HEK293 (cell line): ENCODE measurements at regions not wholly inside any gene's neighbourhood (a gene's known extent, or its start where the extent isn't known, plus 50 kb on each side); places are given as distances from the start of the nearest gene placed in this dataset.

Experiments
- CTCF ChIA-PET: fragments of 350-600 bp; formaldehyde crosslinking; extraction: SDS; loops from one replicate; lab custom pipeline; 2021; ENCODE audit warnings: antibody characterized with exemption; lab: Yijun Ruan, JAX
- POLR2A ChIA-PET: fragments of 300-600 bp; formaldehyde crosslinking; extraction: SDS; loops from one replicate; lab custom pipeline; 2020; ENCODE audit warnings: antibody characterized with exemption, inconsistent platforms; lab: Yijun Ruan, JAX
- H3K27ac ChIP-seq: fragments of 200-500 bp; sonication (Bioruptor generic); 2 replicates; pipeline ENCODE4 v1.5.1; 2014; ENCODE audit warnings: low read depth, low read length, control low read depth, inconsistent platforms; ENCODE audit errors: extremely low read depth
- H3K36me3 ChIP-seq, 2 experiments: fragments of 200-500 bp in 1 of 2; sonication (Bioruptor generic) in 1 of 2; 1 replicate in 1 of 2; 2 replicates in 1 of 2; pipeline ENCODE4 v1.5.1; 2014 to 2017; ENCODE audit warnings: inconsistent platforms in 2 of 2, low read length in 2 of 2; ENCODE audit not compliant: control insufficient read depth in 2 of 2, insufficient read depth in 1 of 2
- H3K4me1 ChIP-seq: fragments of 200-500 bp; sonication (Bioruptor generic); 2 replicates; pipeline ENCODE4 v1.5.1; 2014; ENCODE audit warnings: mild to moderate bottlenecking, low read length, inconsistent platforms; ENCODE audit not compliant: control insufficient read depth, insufficient read depth
- H3K4me3 ChIP-seq: 2 replicates; pipeline ENCODE4 v1.5.1; 2011; ENCODE audit warnings: low read depth, mild to moderate bottlenecking, control low read depth, low read length, moderate library complexity
- H3K9me3 ChIP-seq: fragments of 200-500 bp; sonication (Bioruptor generic); 2 replicates; pipeline ENCODE4 v1.5.1; 2014; ENCODE audit warnings: low read depth, low read length, inconsistent platforms; ENCODE audit not compliant: control insufficient read depth, insufficient read depth
- HIC1 ChIP-seq: fragments of 450-650 bp; formaldehyde crosslinking; IDR thresholded peaks from 2 replicates; pipeline ENCODE4 v1.5.1; 2016; ENCODE audit warnings: missing biosample characterization, missing genetic modification characterization
- INSM2 ChIP-seq: fragments of 450-650 bp; formaldehyde crosslinking; IDR thresholded peaks from 2 replicates; pipeline ENCODE4 v1.5.1; 2016; ENCODE audit warnings: missing biosample characterization, missing genetic modification characterization
- KLF1 ChIP-seq: fragments of 450-650 bp; formaldehyde crosslinking; IDR thresholded peaks from 2 replicates; pipeline ENCODE4 v1.5.1; 2016; ENCODE audit warnings: missing biosample characterization, missing genetic modification characterization
- KLF8 ChIP-seq: fragments of 450-650 bp; formaldehyde crosslinking; IDR thresholded peaks from 2 replicates; pipeline ENCODE4 v1.5.1; 2016; ENCODE audit warnings: missing biosample characterization, missing genetic modification characterization
- PRDM1 ChIP-seq: fragments of 450-650 bp; formaldehyde crosslinking; IDR thresholded peaks from 2 replicates; pipeline ENCODE4; 2016; ENCODE audit warnings: missing biosample characterization, missing genetic modification characterization
- SCRT2 ChIP-seq: fragments of 450-650 bp; formaldehyde crosslinking; IDR thresholded peaks from 2 replicates; pipeline ENCODE4 v1.5.1; 2016; ENCODE audit warnings: missing biosample characterization, missing genetic modification characterization
- SP2 ChIP-seq: fragments of 450-650 bp; formaldehyde crosslinking; IDR thresholded peaks from 2 replicates; pipeline ENCODE4 v1.5.1; 2016; ENCODE audit warnings: missing biosample characterization, missing genetic modification characterization
- WT1 ChIP-seq: fragments of 450-650 bp; formaldehyde crosslinking; IDR thresholded peaks from 2 replicates; pipeline ENCODE4 v1.5.1; 2016; ENCODE audit warnings: missing biosample characterization, missing genetic modification characterization
- YY1 ChIP-seq: fragments of 450-650 bp; formaldehyde crosslinking; IDR thresholded peaks from 2 replicates; pipeline ENCODE4 v1.5.1; 2018; ENCODE audit warnings: missing biosample characterization, missing genetic modification characterization
- YY2 ChIP-seq: fragments of 450-650 bp; formaldehyde crosslinking; IDR thresholded peaks from 2 replicates; pipeline ENCODE4 v1.5.1; 2016; ENCODE audit warnings: missing biosample characterization, missing genetic modification characterization
- ZFHX2 ChIP-seq: fragments of 450-650 bp; formaldehyde crosslinking; conservative IDR thresholded peaks from 2 replicates; pipeline ENCODE4 v1.5.1; 2016; ENCODE audit warnings: missing biosample characterization, missing genetic modification characterization
- ZFP69B ChIP-seq: fragments of 450-650 bp; formaldehyde crosslinking; IDR thresholded peaks from 2 replicates; pipeline ENCODE4 v1.5.1; 2016; ENCODE audit warnings: missing biosample characterization, missing genetic modification characterization
- ZNF132 ChIP-seq: fragments of 450-650 bp; formaldehyde crosslinking; IDR thresholded peaks from 2 replicates; pipeline ENCODE4 v1.5.1; 2017; ENCODE audit warnings: missing biosample characterization, missing genetic modification characterization, borderline replicate concordance
- ZNF157 ChIP-seq: fragments of 450-650 bp; formaldehyde crosslinking; IDR thresholded peaks from 2 replicates; pipeline ENCODE4 v1.5.1; 2016; ENCODE audit warnings: missing biosample characterization, missing genetic modification characterization
- ZNF2 ChIP-seq: fragments of 450-650 bp; formaldehyde crosslinking; IDR thresholded peaks from 2 replicates; pipeline ENCODE4 v1.5.1; 2016; ENCODE audit warnings: missing biosample characterization, missing genetic modification characterization
- ZNF266 ChIP-seq: fragments of 450-650 bp; formaldehyde crosslinking; IDR thresholded peaks from 2 replicates; pipeline ENCODE4 v1.5.1; 2016; ENCODE audit warnings: missing biosample characterization, missing genetic modification characterization, low read depth
- ZNF510 ChIP-seq: fragments of 450-650 bp; formaldehyde crosslinking; IDR thresholded peaks from 2 replicates; pipeline ENCODE4 v1.5.1; 2018; ENCODE audit warnings: mild to moderate bottlenecking, missing genetic modification characterization, missing biosample characterization; ENCODE audit not compliant: insufficient replicate concordance
- ZNF514 ChIP-seq: fragments of 450-650 bp; formaldehyde crosslinking; IDR thresholded peaks from 2 replicates; pipeline ENCODE4 v1.5.1; 2016; ENCODE audit warnings: missing biosample characterization, missing genetic modification characterization
- ZNF529 ChIP-seq: fragments of 450-650 bp; formaldehyde crosslinking; IDR thresholded peaks from 2 replicates; pipeline ENCODE4 v1.5.1; 2017; ENCODE audit warnings: missing genetic modification characterization, missing biosample characterization; ENCODE audit not compliant: insufficient replicate concordance
- ZNF548 ChIP-seq: fragments of 450-650 bp; formaldehyde crosslinking; IDR thresholded peaks from 2 replicates; pipeline ENCODE4 v1.5.1; 2016; ENCODE audit warnings: missing biosample characterization, missing genetic modification characterization
- ZNF585B ChIP-seq: fragments of 450-650 bp; formaldehyde crosslinking; IDR thresholded peaks from 2 replicates; pipeline ENCODE4 v1.5.1; 2016; ENCODE audit warnings: missing biosample characterization, missing genetic modification characterization
- ZNF629 ChIP-seq: fragments of 450-650 bp; formaldehyde crosslinking; IDR thresholded peaks from 2 replicates; pipeline ENCODE4 v1.5.1; 2017; ENCODE audit warnings: missing biosample characterization, missing genetic modification characterization
- ZNF747 ChIP-seq: fragments of 450-650 bp; formaldehyde crosslinking; IDR thresholded peaks from 2 replicates; pipeline ENCODE4 v1.5.1; 2016; ENCODE audit warnings: missing biosample characterization, missing genetic modification characterization
- ZNF791 ChIP-seq: fragments of 450-650 bp; formaldehyde crosslinking; IDR thresholded peaks from 2 replicates; pipeline ENCODE4 v1.5.1; 2016; ENCODE audit warnings: missing biosample characterization, missing genetic modification characterization
- ZSCAN5A ChIP-seq: fragments of 450-650 bp; formaldehyde crosslinking; IDR thresholded peaks from 2 replicates; pipeline ENCODE4 v1.5.1; 2016; ENCODE audit warnings: missing biosample characterization, missing genetic modification characterization

GRCh38 chr5:135723491-135723890, 111.0 kb upstream of the SLC25A48 start:
- ChIA-PET CTCF (interaction anchor here (0.6 to 3.3 kb wide), 2 partner anchors 146 to 162 kb away, joined by 4 to 22 read pairs; no protein-coding TSS in a partner anchor), POLR2A (no interaction called here)
- no peak overlapping the region for H3K27ac ChIP-seq
- no peak for TF ChIP-seq ZFP69B (tag by site-specific recombination)
- no peak for TF ChIP-seq HIC1
- TF ChIP-seq ZNF548 (tag by site-specific recombination): no peak
- TF ChIP-seq KLF1 (tag by site-specific recombination): no peak
- no peak for TF ChIP-seq KLF8 (tag by site-specific recombination)
- no peak for TF ChIP-seq WT1 (tag by site-specific recombination)
- no peak for TF ChIP-seq ZNF266 (tag by site-specific recombination)
- TF ChIP-seq YY1 (tag by site-specific recombination): no peak
- no peak for TF ChIP-seq ZNF157 (tag by site-specific recombination)
- no peak for TF ChIP-seq SCRT2 (tag by site-specific recombination)
- TF ChIP-seq ZNF529: no peak
- no peak for TF ChIP-seq PRDM1 (tag by site-specific recombination)
- TF ChIP-seq ZNF629 (tag by site-specific recombination): no peak
- no peak for TF ChIP-seq ZNF132
- TF ChIP-seq ZNF747 (tag by site-specific recombination): no peak
- no peak for TF ChIP-seq ZSCAN5A (tag by site-specific recombination)
- TF ChIP-seq ZNF791: no peak
- no peak for TF ChIP-seq ZNF514 (tag by site-specific recombination)
- TF ChIP-seq ZNF585B: no peak
- no peak for TF ChIP-seq ZNF510
- H3K36me3 ChIP-seq: no peaks in the 10 kb centered on the region
- no peak overlapping the region for H3K4me3 ChIP-seq
- H3K4me1 ChIP-seq: no peaks in the 10 kb centered on the region
- H3K9me3 ChIP-seq: no peaks in the 10 kb centered on the region

GRCh38 chr5:135721548-135722090, 112.8 kb upstream of the SLC25A48 start:
- Histone ChIP-seq H3K9me3 (no peaks in the 10 kb centered on the region), H3K27ac (no peak overlapping the region), H3K4me1 (no peaks in the 10 kb centered on the region), H3K4me3 (no peak overlapping the region), H3K36me3 (no peaks in the 10 kb centered on the region)
- POLR2A ChIA-PET: no interaction called here
- TF ChIP-seq YY2 (tag by site-specific recombination) (no peak), ZNF2 (tag by site-specific recombination) (no peak), INSM2 (tag by site-specific recombination) (no peak), ZFHX2 (tag by site-specific recombination) (no peak), SP2 (no peak)
- CTCF ChIA-PET: interaction anchor here (0.5 to 1.4 kb wide), 3 partner anchors 92 to 456 kb away, joined by 3 to 8 read pairs (median 3); no protein-coding TSS in a partner anchor
